Testis (tissue), 2 donors: ENCODE measurements at regions not wholly inside any gene's neighbourhood (a gene's known extent, or its start where the extent isn't known, plus 50 kb on each side); places are given as distances from the start of the nearest gene placed in this dataset.

Source experiments
- POLR2A ChIP-seq: fragments of 450-650 bp; IDR thresholded peaks from one replicate; pipeline ENCODE4 v1.6.1; 2017; ENCODE audit warnings: antibody characterized with exemption, mild to moderate bottlenecking, moderate library complexity
- TF ChIP-seq, protein P1 (sequence below), 3 experiments: fragments of 450-650 bp in 2 of 3; fragments of 200-600 bp in 1 of 3; sonication (generic) in 1 of 3; IDR thresholded peaks; one replicate each; pipeline ENCODE4 v1.5.1; 2016 to 2019; ENCODE audit warnings: antibody characterized with exemption in 3 of 3, mild to moderate bottlenecking in 2 of 3, moderate library complexity in 1 of 3

DNA sequence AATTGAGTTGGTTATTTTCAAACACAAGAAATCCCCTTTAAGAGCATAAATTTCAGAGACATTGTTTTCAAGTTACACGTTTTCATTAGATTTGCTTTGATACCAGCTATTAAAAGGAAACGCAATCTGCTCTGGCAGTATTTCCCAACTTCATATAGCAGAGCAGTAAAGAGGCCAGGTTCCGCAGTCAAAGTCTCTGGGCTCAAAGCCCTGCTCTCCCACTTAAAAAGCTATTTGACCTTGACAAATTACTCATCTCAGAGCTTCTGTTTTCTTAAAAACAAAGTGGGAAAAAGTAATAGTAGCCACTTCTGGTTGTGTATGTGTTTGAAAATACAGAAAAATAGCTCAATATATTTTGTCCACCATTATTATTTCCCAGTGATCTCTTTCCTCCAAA is 89.7 kb upstream of the CDYL2 start:
- TF ChIP-seq, protein P1, sequence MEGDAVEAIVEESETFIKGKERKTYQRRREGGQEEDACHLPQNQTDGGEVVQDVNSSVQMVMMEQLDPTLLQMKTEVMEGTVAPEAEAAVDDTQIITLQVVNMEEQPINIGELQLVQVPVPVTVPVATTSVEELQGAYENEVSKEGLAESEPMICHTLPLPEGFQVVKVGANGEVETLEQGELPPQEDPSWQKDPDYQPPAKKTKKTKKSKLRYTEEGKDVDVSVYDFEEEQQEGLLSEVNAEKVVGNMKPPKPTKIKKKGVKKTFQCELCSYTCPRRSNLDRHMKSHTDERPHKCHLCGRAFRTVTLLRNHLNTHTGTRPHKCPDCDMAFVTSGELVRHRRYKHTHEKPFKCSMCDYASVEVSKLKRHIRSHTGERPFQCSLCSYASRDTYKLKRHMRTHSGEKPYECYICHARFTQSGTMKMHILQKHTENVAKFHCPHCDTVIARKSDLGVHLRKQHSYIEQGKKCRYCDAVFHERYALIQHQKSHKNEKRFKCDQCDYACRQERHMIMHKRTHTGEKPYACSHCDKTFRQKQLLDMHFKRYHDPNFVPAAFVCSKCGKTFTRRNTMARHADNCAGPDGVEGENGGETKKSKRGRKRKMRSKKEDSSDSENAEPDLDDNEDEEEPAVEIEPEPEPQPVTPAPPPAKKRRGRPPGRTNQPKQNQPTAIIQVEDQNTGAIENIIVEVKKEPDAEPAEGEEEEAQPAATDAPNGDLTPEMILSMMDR (IDR thresholded peaks at IDR 0.05) = no peak
- no peak for TF ChIP-seq POLR2A
